Stimulated activated CD4-positive, alpha-beta T cell treated with anti-CD3 and anti-CD28 coated beads, TNF-alpha, amount 100 ng/mL, for 24 hours (primary cell): ENCODE measurements at regions not wholly inside any gene's neighbourhood (a gene's known extent, or its start where the extent isn't known, plus 50 kb on each side); places are given as distances from the start of the nearest gene placed in this dataset.
A peak's percentile ranks its signal among the peaks of the same experiment; 100 is the strongest.
"Not testable (repeated sequence)": the region's sequence is repeated elsewhere in the genome, so short reads cannot be mapped to it uniquely, and the experiment has no call there.

Experiments
- DNase-seq, 3 experiments: peaks; one replicate each; pipeline ENCODE4 v3.0.0-alpha.2; 2020; ENCODE audit warnings: low read depth in 3 of 3

DNA sequence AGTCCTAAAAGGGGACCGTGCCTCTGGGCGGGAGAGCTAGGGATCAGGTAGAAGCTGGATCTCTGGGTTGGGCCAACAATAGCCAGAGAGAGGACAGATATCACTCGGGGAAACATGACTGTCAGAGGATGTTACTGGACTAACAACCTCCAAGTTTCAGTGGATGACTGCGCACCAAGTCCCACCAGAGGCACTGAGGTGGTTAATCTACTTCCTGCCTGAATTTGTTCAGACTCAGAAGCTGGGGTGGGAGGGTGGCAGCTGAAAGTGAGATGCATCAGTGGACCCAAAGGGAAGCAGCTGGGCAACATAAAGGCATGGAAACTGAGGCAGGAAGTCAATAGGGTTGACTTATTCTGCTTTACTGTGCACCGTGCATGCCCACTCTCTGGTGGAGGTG, 130.1 kb upstream of the SLC44A1 start:
- DNase-seq: peak in 1 of 3 experiments; percentile 10

DNA sequence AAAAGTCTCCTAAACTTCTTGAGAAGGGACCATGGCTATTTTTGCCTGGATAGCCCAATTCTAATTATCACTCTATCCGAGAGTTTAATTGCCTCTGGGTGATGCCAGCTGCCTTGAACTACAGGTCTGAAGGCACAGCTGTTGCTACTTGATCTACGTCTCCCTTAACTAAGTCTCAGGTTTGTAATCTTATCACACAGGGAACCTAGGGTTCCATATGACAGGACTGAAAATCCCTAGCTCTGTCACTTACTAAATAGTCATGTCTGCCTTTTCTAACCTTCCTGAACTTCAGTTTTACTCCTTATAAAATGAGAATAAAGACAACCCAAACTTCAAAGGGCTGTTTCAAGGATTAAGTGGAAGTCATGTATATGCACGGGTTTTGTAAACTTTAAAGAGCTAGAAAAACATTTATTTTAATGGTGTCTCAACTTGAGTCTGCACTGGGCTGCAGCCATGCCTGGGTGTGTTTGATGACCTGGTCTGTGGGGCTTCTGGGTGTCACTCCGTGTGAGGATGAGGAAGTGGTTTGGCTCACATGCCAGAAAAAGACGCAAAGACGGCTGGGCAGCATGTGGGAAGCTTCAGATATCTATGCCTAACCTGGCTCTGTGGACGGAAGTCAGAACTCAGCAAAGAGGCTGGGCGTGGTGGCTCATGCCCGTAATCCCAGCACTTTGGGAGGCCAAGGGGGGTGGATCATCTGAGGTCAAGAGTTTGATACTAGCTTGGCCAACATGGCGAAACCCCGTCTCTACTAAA, 129.3 kb upstream of the SLC44A1 start:
- DNase-seq: peak in 1 of 3 experiments; percentile 13

DNA sequence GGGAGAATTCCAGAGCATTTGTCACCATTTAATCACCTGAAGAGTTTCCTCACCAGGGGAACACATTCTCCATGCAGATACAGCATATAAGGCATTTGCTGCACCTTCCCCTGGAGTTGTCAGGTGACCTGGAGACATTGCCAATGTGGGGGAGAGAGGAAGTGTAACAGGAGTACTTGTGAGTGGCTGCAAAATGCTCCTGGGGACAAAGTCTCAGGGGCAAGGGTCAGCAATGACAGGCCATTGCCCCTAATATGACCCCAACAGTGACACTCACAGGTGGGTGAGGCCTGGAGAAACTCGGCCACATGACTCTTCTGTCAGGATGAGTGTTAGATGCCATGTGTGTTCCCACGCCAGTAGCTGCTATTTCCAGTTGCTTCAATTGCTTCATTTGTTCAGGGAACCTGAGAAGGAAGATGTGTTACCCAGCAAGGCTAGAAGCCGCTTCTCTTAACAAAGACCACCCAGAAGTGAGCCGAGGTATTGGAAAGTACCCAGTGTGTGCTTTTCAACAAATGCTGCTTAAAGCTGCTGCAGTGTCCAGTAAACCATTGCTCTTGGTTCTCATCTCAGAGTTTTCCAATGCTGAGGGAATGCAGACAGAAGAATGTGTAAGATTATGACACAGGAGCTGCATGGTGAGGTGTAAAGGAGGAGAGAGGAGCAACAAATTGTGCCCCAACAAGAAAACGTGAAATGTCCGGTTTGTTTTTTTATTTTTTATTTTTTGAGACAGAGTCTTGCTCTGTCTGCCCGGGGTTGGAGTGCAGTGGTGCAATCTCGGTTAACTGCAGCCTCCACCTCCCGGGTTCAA, 128.2 kb upstream of the SLC44A1 start:
- DNase-seq: no peak

DNA sequence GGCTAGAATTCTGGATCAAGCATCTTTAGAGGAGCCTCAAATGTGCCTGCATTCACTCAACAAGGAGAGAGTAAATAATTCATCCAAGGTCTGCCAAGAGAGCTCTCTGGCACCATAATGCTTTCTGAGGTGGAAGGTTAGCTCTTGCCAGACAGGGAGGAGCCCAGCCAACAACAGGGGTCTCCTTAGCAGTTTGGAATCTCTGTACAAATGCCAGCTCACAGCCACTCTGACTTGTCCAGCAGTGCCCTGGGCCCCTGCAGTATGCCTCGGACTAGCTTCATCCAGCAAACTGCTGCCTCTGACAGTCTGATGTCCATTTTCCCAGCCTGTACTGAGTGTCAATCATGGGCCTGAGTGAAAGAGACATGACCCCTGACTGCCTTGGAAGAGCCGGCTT, 127.2 kb upstream of the SLC44A1 start:
- no peak for DNase-seq

DNA sequence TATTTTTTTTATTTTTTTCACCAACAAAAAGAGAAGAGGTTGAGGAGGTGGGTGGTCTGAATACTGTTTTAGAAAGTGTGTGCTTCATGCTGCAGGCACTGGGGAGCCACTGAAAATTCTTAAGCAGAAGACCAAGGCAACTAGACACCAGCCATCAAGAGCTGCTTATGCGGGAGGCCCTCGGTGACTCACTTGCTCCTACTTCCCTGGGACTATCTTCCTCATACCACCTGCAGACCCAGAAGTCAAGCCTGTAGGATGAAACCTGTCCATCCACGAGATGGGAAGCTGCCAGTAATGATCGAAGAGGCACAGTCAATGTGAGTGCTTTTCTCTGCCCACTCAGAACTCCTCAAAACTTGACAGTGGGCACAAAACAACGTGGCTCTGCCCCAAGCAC, 125.8 kb upstream of the SLC44A1 start:
- DNase-seq: no peak

DNA sequence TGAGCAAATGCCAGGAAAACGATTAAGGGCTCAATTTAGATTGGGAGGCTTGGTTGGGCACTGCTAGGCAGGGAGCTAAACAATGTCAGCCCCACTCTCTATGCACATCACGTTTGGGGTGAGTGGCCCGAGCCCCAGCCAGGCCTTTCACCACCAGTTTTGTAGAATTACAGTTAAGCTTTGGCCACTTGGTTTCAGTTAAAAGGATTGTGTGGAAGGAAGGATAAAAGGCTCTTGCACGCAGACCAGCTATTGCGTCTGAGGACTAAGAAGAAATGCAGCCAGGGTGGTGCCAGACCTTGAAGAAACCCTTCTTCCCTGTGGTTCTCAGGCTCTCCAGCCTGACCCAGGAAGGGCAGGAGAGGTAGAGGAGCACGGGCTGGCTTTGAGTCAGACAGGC, 125.3 kb upstream of the SLC44A1 start:
- DNase-seq: no peak

DNA sequence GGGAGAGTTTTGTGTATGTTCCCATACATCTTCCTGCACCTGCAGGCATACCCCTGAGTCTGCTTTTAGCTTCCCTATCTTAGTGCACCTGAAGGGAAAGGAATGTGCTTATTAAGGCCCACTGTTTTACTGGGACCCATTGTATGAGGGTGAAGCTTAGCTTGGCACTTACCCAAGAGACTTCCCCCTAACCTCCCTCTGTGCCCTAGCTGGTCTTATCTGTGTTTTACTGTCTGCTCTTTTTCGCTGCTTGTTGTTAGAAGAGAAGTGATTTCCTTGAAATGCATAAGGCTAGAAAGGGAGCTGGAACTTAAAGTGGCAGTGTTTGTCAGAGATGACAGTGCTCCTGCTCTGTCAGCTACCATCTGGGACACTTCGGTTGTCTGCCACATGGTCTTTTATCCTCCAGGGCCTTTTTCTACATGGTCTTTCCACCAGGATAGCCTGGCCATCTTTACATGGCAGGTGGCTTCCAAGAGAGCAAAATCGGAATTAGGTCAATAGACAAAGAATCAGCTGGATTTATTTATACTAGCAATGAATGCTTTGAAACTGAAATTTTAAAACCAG, 122.5 kb upstream of the SLC44A1 start:
- no peak for DNase-seq

DNA sequence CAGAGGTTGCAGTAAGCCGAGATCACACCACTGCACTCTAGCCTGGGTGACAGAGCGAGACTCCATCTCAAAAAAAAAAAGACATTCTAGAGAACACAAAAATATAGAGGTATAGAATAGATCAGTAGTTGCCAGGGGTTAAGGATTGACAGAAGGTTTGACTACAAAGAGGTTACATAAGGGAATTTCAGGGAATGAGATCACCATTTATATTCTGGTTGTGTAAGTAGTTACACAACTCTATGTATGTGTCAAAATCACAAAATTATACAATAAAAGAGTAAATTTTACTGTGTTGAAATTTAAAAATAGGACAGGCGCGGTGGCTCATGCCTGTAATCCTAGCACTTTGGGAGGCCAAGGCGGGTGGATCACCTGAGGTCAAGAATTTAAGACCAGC, 119.9 kb upstream of the SLC44A1 start:
- not testable (repeated sequence) for DNase-seq

DNA sequence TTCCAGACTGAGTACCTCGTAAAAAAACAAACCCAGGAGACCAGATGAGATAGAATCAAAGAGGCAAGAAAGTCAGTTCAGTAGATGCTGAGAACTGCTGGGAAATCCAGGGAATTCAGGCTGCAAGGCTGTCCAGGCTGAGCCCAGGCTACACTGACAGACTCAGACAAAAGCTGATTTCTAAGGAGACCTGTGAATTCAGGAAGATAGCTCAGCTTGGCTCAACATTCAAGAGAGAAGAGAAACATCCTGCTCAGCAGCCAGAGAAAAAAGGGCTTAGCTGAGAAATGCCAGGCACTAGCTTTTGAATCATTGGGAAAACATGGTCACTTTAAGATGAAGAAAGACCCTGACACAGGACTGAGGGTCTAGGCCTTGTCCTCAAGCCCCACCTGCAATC, 118.2 kb upstream of the SLC44A1 start:
- no peak for DNase-seq

DNA sequence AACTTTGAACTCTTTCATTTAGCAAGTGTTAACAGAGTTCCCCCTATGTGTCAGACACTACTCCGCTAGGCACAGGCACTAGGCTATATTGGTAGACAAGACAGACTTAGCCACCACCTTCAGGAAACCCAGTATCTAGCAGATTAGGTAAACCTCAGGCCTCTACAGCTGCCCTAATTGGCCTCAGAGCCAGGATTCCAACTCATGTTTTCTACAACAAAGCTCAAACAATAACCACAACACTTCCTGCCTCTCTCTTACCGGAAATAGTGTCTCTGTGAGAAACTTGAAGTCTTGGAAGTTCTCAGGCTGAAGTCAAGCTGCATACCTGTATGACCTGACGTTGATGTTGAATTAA, 116.6 kb upstream of the SLC44A1 start:
- peak in 1 of 3 experiments; percentile 12 for DNase-seq

DNA sequence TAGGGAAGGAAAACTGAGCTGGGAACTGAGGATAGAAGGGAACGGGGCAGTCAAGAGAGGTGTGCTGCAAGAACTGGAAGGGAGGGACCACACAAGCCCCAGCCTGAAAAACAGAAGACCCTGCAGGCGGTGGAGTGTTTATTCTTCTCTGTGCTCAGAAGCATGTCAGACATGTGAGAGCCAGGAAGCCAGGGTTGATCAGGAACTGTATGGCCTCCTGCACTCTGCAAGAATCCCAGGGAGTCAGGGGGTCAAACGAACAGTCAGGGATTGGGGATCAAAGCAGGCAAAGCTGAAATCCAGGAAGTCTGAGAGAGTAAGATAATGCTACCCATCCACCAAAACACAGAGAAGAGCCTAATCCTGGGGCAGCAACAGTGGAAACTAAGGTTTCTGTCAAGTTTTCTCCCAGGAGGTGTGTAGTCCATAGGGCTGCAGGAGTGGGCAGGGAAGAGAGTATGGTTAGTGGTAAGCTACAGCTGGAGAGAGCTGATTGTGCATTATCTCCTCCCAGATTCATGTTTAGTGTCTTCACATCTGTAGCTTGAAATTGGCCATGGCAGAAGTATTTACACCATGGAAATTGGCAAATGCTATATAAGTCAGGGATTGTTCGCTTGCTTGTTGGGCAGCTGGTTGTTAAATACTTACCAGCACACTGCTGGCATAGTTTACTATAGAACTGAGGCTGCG, 115.4 kb upstream of the SLC44A1 start:
- no peak for DNase-seq

DNA sequence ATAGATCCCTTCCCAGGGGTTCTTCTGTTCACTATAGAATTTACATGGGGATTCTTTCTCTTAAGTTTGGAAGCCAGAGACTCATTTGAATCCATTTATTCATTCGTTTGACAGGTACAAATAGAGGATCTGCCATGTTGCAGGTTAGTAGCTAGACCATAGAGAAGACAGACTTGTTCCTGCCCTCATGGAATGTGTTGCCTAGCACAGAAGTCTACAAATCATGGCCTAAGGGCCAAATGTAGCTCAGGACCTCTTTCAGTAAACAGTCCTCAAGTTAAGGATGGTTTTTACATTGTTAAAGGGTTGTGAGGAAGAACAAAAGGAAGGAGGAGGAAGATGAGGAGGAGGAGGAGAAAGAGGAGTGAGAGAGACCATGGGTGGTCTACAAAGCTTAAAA, 114.7 kb upstream of the SLC44A1 start:
- DNase-seq: no peak

DNA sequence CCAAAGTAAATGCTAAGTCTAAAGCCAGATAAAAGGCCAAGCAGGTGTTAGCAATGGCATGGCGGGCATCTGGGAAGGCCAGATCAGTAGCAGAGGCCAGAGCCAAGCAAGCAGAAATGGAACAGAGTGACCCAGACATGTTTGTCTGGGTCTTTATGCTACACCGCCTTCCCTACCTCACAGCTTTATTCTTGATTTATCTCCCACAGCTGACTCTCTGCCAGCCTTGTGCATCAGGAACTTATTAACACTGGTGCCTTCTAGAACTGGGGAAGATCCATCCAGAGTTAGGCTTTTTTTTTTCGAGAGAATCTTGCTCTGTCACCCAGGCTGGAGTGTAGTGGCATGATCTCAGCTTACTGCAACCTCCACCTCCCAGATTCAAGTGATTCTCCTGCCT, 112.5 kb upstream of the SLC44A1 start:
- no peak for DNase-seq

DNA sequence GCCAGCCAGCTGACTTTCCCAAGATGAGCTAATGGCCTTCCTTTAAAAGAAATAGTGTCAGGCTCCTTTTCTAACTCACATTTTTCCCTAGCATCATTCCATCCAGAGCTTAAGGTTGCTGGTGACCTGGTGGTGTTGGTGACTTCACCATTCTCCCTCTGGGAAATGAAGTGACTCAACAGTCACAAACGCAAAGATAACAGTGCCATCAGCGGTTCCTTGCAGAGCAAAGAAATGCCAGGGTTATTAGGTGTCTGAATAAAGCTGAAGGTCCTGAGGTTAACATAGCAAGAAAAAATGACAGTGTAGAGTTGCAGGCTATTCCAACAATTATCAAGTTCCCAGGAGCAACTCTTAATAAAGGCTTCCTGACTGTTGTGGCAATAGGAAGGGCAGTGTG, 111.8 kb upstream of the SLC44A1 start:
- no peak for DNase-seq

DNA sequence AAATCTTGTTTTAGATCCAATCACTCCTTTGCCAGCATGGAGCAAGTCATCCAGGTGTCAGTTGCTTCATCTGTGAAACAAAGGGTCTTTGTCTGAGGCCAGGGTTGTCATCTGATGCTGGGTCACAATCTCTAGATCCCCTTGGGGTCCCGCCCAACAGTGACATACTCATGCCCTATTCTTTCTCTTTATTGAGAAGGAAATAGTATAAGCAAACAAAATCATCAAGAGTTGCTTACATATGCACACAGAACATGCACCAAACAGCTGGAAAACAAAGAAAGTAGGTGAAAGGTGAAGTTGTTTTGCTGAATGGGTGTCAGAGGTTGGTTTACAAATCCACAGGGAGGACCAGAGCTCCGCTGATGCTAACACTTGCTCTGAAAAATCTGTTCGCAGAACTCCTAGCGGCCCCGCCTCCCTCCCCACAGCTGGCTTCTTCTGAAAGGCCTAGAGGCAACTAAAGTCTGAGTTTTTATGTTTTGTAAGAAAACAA, 106.1 kb upstream of the SLC44A1 start:
- DNase-seq: no peak

DNA sequence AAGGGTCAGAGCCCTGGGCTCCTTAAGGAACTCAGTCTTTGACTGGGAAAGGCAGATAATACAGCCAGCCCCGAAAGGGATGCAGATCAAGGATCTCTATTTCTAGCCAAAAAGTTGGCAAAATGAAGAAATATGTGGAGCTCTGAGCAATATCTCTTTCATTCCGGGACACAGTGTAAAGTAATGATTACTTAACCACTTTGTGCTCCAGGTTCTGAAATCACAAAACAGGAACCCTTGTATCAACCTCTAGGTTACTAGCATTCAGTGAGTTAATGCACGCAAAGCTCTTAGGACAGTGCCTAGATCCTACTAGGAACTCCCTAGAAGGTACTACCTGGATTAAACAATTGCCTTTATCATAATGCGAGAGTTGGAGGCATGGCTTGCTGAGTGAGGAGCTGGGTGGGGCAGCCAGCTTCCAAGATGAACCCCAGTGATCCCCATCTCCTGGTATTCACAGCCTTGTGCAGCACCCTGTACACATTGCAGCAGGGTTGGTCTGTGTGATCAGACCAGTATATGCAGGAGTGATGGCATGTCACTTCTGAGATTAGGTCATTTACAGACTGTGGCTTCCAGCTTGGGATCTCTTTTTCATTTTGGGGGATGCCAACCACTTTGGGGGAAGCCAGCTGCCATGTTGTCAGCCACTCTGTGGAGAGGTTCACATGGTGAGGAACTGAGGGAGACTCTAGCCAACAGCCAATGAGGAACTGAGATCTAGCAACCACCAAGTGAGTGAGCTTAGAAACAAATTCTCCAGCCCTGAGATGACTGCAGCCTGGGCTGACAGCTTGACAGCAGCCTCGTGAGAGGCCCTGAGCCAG, 103.1 kb upstream of the SLC44A1 start:
- no peak for DNase-seq

DNA sequence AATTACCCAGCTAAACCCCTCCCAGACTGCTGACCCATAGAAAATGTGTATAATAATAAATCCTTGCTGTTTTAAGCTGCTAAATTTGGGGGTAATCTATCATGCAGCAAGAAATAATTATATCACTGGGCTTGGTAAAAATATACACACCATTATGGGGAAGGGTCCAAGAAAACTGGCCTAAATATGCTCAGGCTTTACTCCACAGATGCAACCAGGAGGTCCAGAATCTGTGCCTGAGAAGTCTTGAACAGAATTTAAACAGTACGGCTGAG, 102.5 kb upstream of the SLC44A1 start:
- no peak for DNase-seq

DNA sequence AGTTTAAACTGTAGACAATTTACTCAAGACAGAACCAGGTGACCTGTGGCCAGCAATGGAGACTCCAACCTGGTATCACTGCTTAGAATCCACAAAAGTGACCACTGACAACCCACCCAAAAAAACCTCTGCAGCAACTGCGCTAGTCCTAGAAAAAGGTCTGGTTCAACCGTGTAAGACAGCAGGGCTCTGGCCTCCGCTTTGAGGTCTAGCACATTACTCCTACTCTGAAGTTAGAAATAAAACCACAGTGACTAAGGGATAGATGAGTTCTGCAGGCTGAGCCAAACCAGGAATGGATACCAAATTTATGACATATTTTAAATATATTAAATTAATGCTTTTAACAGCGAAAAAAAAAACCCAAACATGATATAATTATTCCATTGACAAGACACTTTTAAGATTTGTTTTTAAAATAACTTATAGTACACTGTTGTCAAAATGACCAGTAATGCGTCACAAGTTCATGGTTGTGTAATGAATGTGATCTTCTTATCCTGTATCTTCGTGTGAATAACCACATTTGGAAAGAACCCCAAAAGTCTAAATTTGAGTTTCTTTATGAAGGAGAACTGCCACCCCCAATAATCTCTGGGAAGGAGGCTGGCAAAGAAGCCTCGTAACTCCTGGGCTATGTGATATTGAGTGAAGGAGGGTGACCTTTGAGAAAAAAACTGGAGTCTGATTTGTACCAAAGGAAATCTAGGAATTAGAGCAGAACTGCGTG, 101.9 kb upstream of the SLC44A1 start:
- no peak for DNase-seq

DNA sequence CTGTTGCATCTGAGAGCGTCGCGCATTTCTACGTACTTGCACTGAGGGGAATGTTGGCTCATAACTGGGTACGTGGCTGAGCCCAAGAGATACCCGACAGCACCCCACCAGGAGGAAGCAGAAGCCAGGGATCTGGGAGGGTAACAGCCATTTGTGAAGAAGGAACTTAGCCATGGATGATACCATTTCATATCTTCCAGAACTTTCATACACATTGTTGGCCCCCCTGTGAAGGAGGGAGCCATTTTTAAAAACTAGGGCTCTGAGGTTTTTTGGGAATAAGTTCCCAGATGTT, 101.4 kb upstream of the SLC44A1 start:
- no peak for DNase-seq

DNA sequence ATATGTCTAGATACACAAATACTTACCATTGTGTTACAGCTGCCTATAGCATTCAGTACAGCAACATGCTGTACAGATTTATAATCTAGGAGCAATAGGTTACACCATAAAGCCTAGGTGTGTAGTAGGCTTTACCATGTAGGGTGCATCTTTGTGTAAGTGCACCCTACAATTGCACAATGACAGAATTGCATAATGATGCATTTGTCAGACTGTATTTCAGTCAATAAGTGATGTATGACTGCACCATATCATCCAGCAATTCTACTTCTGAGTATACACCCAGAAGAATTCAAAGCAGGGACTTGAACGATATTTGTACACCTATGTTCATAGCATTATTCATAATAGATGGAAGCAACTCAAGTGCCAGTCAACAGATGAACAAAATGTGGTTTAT, 100.4 kb upstream of the SLC44A1 start:
- DNase-seq: no peak

DNA sequence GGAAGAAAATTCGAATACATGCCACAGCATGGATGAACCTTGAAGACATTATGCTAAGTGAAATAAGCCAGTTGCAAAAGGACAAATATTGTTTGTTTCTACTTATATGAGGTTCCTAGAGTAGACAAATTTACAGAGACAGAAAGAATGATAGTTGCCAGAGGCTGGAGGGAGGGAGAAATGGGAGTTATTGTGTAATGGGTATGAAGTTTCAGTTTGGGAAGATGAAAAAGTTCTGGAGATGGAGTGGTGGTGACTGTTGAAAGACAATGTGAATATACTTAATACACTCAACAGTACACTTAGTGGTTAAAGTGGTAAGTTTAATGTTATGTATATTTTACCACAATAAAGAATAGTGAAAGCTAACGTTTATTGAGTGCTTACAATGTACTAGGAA, 99.6 kb upstream of the SLC44A1 start:
- DNase-seq: no peak
